Ascending aorta (tissue), 2 donors: ENCODE measurements at regions not wholly inside any gene's neighbourhood (a gene's known extent, or its start where the extent isn't known, plus 50 kb on each side); places are given as distances from the start of the nearest gene placed in this dataset.

Experiments
- DNase-seq, 2 donors: peaks; one replicate each; pipeline ENCODE4 v3.0.0-alpha.2; 2019; ENCODE audit warnings: low spot score in 2 of 2
- H3K27ac ChIP-seq, 2 donors: fragments of 200-600 bp; sonication (generic); one replicate each; pipeline ENCODE4 v1.5.1; 2016 to 2017; ENCODE audit warnings: mild to moderate bottlenecking in 1 of 2
- H3K27me3 ChIP-seq: fragments of 200-600 bp; sonication (generic); one replicate; pipeline ENCODE4 v1.5.1; 2017
- H3K36me3 ChIP-seq, 2 donors: fragments of 200-600 bp; sonication (generic); one replicate each; pipeline ENCODE4 v1.5.1; 2016
- H3K4me1 ChIP-seq, 2 donors: fragments of 200-600 bp; sonication (generic); one replicate each; pipeline ENCODE4 v1.5.1; 2016 to 2017; ENCODE audit warnings: mild to moderate bottlenecking in 1 of 2
- H3K4me3 ChIP-seq, 2 donors: fragments of 200-600 bp; sonication (generic); one replicate each; pipeline ENCODE4 v1.5.1; 2016 to 2017; ENCODE audit warnings: mild to moderate bottlenecking in 1 of 2
- H3K9me3 ChIP-seq, 2 donors: fragments of 200-600 bp; sonication (generic); one replicate each; pipeline ENCODE4 v1.5.1; 2016
- intact Hi-C: fragments of 100-400 bp; cut with DNase I; formaldehyde crosslinking; loops from one replicate; pipeline ENCODE4 v1.15.1; 2023
- TF ChIP-seq, protein P1 (sequence below), 3 experiments: fragments of 200-600 bp in 2 of 3; fragments of 450-650 bp in 1 of 3; sonication (generic) in 2 of 3; IDR thresholded peaks; one replicate each; pipeline ENCODE4 v1.5.1; 2016 to 2019; ENCODE audit warnings: antibody characterized with exemption in 3 of 3, mild to moderate bottlenecking in 1 of 3, moderate library complexity in 1 of 3

DNA sequence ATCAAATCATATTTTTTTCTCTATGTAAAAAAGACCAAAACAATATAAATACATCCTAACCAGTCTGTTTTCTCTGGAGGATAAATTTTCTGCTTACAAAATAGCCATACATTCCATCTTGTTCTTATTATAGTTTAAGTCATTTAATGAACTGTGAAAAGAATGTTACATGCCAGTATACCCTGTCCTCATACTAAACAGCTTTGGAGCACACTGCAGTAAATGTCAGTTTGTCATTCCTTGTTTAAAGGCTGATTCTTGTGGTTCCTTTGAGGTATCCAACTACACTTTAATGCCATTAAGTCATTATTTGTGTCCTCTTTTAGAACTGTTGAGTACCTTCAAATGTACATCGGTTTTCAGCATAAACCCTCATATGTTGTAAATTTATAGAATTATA lies 52.7 kb upstream of the DCBLD2 start:
- no peak for DNase-seq
- H3K36me3 ChIP-seq, result no peaks in the 10 kb centered on the region
- H3K4me1 ChIP-seq, result no peaks in the 10 kb centered on the region
- intact Hi-C loops, result no loop called here
- no peak overlapping the region for H3K4me3 ChIP-seq
- H3K9me3 ChIP-seq, result no peaks in the 10 kb centered on the region
- H3K27ac ChIP-seq, result no peak overlapping the region
- TF ChIP-seq, protein P1, sequence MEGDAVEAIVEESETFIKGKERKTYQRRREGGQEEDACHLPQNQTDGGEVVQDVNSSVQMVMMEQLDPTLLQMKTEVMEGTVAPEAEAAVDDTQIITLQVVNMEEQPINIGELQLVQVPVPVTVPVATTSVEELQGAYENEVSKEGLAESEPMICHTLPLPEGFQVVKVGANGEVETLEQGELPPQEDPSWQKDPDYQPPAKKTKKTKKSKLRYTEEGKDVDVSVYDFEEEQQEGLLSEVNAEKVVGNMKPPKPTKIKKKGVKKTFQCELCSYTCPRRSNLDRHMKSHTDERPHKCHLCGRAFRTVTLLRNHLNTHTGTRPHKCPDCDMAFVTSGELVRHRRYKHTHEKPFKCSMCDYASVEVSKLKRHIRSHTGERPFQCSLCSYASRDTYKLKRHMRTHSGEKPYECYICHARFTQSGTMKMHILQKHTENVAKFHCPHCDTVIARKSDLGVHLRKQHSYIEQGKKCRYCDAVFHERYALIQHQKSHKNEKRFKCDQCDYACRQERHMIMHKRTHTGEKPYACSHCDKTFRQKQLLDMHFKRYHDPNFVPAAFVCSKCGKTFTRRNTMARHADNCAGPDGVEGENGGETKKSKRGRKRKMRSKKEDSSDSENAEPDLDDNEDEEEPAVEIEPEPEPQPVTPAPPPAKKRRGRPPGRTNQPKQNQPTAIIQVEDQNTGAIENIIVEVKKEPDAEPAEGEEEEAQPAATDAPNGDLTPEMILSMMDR (IDR thresholded peaks at IDR 0.05), result no peak
- H3K27me3 ChIP-seq, result no peaks in the 10 kb centered on the region

DNA sequence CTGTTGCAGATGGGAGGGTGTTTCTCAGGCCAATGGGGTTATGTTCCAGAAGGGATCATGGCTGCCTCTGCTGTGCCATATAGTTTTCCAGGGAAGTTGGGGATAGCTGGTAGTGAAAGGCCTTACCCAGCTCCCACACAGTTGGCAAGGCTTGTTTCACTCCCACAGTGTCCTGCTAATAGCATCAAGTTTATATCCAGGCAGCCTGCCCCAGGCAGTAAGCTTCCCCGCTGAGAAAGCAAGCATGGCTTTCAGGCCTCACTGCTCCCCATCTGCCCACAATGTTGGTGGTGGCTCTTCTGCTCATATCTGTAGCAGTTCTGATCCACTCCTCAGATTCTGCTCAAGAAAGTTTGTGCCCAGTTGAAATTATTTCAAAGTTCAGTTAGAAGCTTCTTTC lies 50.9 kb upstream of the DCBLD2 start:
- intact Hi-C loops, result no loop called here
- Histone ChIP-seq H3K4me3 (no peak overlapping the region), H3K4me1 (no peaks in the 10 kb centered on the region), H3K36me3 (no peaks in the 10 kb centered on the region), H3K27me3 (no peaks in the 10 kb centered on the region), H3K9me3 (no peaks in the 10 kb centered on the region), H3K27ac (no peak overlapping the region)
- TF ChIP-seq, protein P1 (IDR thresholded peaks at IDR 0.05), result no peak
- no peak for DNase-seq
